SH-SY5Y (cell line): ENCODE measurements at regions not wholly inside any gene's neighbourhood (a gene's known extent, or its start where the extent isn't known, plus 50 kb on each side); places are given as distances from the start of the nearest gene placed in this dataset.

ENCODE experiments used
- GATA2 ChIP-seq: IDR thresholded peaks from 2 replicates; pipeline ENCODE4 v1.6.1; 2011; ENCODE audit warnings: mild to moderate bottlenecking, low read depth, low read length
- GATA3 ChIP-seq: IDR thresholded peaks from 2 replicates; pipeline ENCODE4 v1.6.1; 2011; ENCODE audit warnings: low read depth, mild to moderate bottlenecking, low read length, moderate library complexity

DNA sequence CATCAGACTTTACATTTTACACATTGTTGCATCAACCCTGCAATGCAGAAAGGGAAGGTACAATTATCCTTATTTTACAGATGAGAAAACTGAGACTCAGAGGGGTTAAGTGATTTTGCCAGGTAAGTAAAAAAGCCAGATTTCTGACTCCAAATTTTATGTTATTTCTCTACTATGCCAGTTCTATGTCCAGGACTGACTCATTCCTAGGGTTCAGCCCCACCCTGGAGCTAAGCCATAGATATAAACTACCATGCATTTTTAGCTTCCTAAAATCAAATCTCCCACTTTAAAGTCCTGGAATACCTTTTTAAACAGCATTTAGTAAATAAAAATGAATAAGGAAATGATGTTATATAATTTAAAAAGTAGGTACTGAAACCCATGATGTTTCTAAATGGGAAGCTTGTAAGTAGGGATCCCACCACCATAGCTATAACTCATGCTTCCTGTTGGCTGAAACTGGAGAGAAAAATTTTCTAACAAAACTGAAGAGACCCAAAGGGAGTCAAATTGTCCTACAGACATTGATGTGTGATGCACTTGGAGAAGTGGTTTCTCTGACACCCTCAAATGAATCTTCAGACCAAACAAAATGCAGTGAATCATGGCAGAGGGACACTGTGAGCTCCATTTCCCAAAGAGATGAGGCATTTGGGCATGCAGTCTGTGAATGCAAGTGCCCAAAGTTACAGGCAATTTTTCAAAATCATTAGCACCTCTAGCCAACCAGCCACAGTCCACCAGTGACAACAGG lies 301.7 kb upstream of the UMPS start:
- TF ChIP-seq GATA3 (no peak), GATA2 (no peak)

GRCh38 chr3:124429129-124429815 lies 301.0 kb upstream of the UMPS start:
- peak; percentile 87 for TF ChIP-seq GATA3
- peak; percentile 87 for TF ChIP-seq GATA2

DNA sequence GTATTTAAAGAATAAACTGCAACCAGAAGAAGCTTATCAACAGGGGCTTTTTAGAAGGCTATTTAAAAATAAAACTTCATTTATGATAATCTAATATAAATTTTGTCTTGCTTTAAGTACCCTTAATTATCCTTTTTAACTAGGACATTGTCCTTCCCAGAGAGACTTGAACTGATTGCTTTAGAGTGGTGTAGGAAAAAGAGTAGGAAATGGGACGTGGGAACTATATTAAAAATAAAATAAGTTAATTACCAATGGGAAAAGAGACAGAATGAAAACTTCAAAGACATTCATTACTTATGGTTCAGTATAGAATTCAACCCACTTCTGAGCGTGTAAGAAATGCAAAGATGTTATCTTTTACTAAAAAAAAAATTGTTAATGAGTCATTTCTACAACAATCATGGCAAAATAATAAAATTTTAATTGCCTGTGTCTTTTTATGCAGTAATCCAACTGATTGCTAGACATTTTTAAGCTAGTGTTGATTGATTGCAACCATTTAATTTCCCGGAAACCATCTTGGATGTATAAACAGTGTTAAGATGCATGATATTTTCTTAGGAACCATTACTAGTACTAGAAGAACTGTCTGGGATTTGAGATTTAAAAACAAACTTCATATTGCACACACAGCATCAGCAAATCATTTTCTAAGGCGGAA lies 298.8 kb upstream of the UMPS start:
- TF ChIP-seq GATA3 (no peak), GATA2 (no peak)

- TF ChIP-seq GATA3 (no peak), GATA2 (no peak)
These were observed 296.1 kb upstream of the UMPS start for GRCh38 chr3:124434176-124434575.

GRCh38 chr3:124435467-124435866 lies 294.8 kb upstream of the UMPS start:
- no peak for TF ChIP-seq GATA2
- no peak for TF ChIP-seq GATA3

GRCh38 chr3:124438813-124439212 lies 291.4 kb upstream of the UMPS start:
- TF ChIP-seq GATA3 (no peak), GATA2 (no peak)

- TF ChIP-seq GATA3 (no peak), GATA2 (no peak)
These were observed 290.6 kb upstream of the UMPS start for GRCh38 chr3:124439603-124440002.

GRCh38 chr3:124441766-124442165 lies 288.5 kb upstream of the UMPS start:
- TF ChIP-seq GATA2 (no peak), GATA3 (no peak)

DNA sequence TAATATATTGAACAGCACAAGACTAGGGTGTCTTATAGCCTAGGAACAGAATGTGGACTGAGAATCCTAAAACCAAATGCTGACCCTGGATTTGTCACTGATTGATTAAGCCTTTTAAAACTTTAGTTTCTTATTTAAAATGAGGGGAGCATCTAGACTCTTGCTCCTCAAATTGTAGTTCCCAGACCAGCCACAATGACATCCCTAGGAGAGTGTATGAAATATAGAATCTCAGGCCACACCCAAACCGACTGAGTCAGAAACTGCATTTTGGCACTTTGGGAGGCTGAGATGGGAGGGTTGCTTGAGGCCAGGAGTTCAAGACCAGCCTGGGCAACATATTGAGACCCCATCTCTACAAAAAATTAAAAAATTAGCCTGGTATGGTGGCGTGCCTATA lies 287.8 kb upstream of the UMPS start:
- no peak for TF ChIP-seq GATA2
- TF ChIP-seq GATA3: no peak

DNA sequence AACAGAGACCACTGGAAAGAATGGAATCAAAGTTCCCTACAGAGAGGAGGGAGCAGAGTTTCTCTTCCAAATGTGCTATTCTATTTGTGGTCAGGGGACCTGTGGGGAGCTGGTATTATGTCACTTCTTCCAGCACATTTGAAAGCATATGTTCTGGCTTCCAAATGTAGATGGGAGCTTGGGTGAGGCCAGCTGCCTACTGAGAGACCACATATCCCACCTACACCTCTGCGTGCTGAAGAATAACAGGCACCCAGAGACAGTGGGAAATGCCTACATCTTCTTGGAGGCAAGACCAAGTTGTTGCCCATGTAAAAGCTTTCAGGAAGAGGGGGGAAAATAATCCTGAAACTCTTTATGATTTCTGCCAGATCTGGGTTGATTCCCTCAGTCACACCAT lies 286.8 kb upstream of the UMPS start:
- TF ChIP-seq GATA3 (no peak), GATA2 (no peak)

GRCh38 chr3:124444075-124444474 lies 286.2 kb upstream of the UMPS start:
- TF ChIP-seq GATA2: no peak
- no peak for TF ChIP-seq GATA3

DNA sequence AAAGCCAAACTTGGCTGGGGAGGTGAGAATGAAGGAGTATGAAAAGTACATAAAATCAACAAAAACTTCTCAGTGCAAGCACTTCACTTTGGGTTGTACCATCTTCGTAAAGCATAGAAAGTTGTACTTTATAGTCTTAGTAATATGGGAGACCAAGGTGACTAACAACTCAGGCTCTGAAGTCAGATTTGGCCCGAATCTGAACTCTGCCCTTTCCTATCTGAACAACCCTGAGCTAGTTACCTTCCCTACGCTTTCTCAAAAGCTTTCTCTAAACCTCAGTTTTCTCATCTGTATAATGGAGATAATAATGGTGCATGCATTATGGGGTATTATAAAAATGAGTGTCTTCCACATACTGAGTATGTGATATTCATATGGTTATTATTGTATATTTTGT lies 285.4 kb upstream of the UMPS start:
- TF ChIP-seq GATA2 (no peak), GATA3 (no peak)

DNA sequence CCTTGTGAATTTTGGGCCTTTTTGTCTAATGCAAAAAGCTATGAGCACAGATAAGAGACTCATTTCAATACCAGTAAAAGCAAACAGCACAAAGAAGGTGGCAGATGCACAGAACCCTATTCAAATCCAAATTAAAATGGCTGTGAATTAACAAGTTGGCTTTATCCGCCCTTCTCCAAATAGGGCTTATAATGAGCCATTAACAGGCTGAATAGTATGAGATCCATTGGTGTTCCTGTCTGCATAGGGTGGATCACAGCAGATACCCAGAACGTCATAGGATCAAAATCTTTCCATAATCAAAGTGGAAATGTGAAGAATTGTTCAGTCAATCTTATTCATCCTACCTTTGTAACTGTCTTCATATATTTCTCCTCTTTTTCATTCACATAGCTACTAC lies 282.4 kb upstream of the UMPS start:
- TF ChIP-seq GATA3 (no peak), GATA2 (no peak)

DNA sequence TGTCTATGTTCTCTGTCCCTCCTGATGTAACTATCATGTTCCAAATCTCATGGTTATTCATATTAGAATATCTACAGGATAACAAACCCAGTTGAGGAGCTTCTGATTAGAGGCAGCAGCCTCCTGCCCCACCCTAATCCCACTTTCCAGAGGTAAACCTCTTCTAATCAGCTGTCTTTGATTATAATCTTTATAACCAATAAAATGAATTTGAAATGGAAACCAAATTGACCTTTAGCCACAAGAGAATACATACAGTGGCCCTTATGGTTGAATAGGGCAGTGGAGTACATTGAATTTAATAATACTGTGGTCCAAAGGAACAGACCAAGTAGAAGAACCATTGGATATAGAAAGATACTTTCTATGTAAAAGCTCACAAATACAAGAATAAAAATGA lies 281.3 kb upstream of the UMPS start:
- TF ChIP-seq GATA2 (no peak), GATA3 (no peak)

GRCh38 chr3:124450366-124450765 lies 279.9 kb upstream of the UMPS start:
- TF ChIP-seq GATA3 (no peak), GATA2 (no peak)
